Testis (tissue), 2 donors: ENCODE measurements at regions not wholly inside any gene's neighbourhood (a gene's known extent, or its start where the extent isn't known, plus 50 kb on each side); places are given as distances from the start of the nearest gene placed in this dataset.

ENCODE experiments used
- DNase-seq: peaks from one replicate; pipeline ENCODE4 v3.0.0-alpha.2; 2019
- H3K27ac ChIP-seq, 2 donors: fragments of 200-600 bp; sonication (generic); one replicate each; pipeline ENCODE4 v1.5.1; 2019
- H3K27me3 ChIP-seq: fragments of 200-600 bp; sonication (generic); one replicate; pipeline ENCODE4 v1.5.1; 2019
- H3K36me3 ChIP-seq: fragments of 200-600 bp; sonication (generic); one replicate; pipeline ENCODE4 v1.5.1; 2017; ENCODE audit warnings: low read depth; ENCODE audit errors: missing control alignments
- H3K4me1 ChIP-seq: fragments of 200-600 bp; sonication (generic); one replicate; pipeline ENCODE4 v1.5.1; 2019
- H3K4me3 ChIP-seq, 2 donors: fragments of 200-600 bp; sonication (generic); one replicate each; pipeline ENCODE4 v1.5.1; 2017 to 2019
- H3K9me3 ChIP-seq: fragments of 200-600 bp; sonication (generic); one replicate; pipeline ENCODE4 v1.5.1; 2017
- CTCF ChIP-seq, 3 experiments: fragments of 450-650 bp in 2 of 3; fragments of 200-600 bp in 1 of 3; sonication (generic) in 1 of 3; IDR thresholded peaks; one replicate each; pipeline ENCODE4 v1.5.1; 2016 to 2019; ENCODE audit warnings: antibody characterized with exemption in 3 of 3, mild to moderate bottlenecking in 2 of 3, moderate library complexity in 1 of 3
- POLR2A ChIP-seq: fragments of 450-650 bp; IDR thresholded peaks from one replicate; pipeline ENCODE4 v1.6.1; 2017; ENCODE audit warnings: antibody characterized with exemption, mild to moderate bottlenecking, moderate library complexity
- WGBS, 2 donors: methylation state at CpG; one replicate each; pipeline ENCODE4 v1.1.5; 2018; 5-methylcytosine and 5-hydroxymethylcytosine counted together
- intact Hi-C: fragments of 100-400 bp; cut with DNase I; formaldehyde crosslinking; loops from one replicate; pipeline ENCODE4 v1.15.1; 2023; ENCODE audit warnings: low total_unique reads

- Histone ChIP-seq H3K9me3 (no peaks in the 10 kb centered on the region), H3K4me3 (no peak overlapping the region), H3K27me3 (no peaks in the 10 kb centered on the region), H3K36me3 (no peaks in the 10 kb centered on the region), H3K27ac (no peak overlapping the region), H3K4me1 (no peaks in the 10 kb centered on the region)
- intact Hi-C loops: no loop called here
- no peak for DNase-seq
- TF ChIP-seq POLR2A (no peak), CTCF (IDR thresholded peaks at IDR 0.05) (no peak)
- WGBS, 2 donors: 58 to 67% methylated on average over 3 of the region's 3 CpGs
Observed at GRCh38 chr1:224873434-224874369, 55.8 kb upstream of the DNAH14 start.

GRCh38 chr1:224874775-224875174 is 54.7 kb upstream of the DNAH14 start:
- no peaks in the 10 kb centered on the region for H3K9me3 ChIP-seq
- TF ChIP-seq POLR2A (no peak), CTCF (IDR thresholded peaks at IDR 0.05) (no peak)
- no peak for DNase-seq
- WGBS, 2 donors: 59 to 64% methylated on average over 7 of the region's 7 CpGs
- H3K27me3 ChIP-seq: no peaks in the 10 kb centered on the region
- H3K4me3 ChIP-seq: no peak overlapping the region
- intact Hi-C loops: no loop called here
- no peaks in the 10 kb centered on the region for H3K4me1 ChIP-seq
- H3K27ac ChIP-seq: no peak overlapping the region
- no peaks in the 10 kb centered on the region for H3K36me3 ChIP-seq

GRCh38 chr1:224879162-224879803 is 50.2 kb upstream of the DNAH14 start:
- TF ChIP-seq POLR2A (no peak), CTCF (IDR thresholded peaks at IDR 0.05) (no peak)
- intact Hi-C loops: no loop called here
- no peaks in the 10 kb centered on the region for H3K4me1 ChIP-seq
- no peak for DNase-seq
- H3K27me3 ChIP-seq: no peaks in the 10 kb centered on the region
- H3K27ac ChIP-seq: no peak overlapping the region
- H3K9me3 ChIP-seq: no peaks in the 10 kb centered on the region
- WGBS, 2 donors: 43 to 52% methylated on average over 5 of the region's 5 CpGs
- no peak overlapping the region for H3K4me3 ChIP-seq
- no peaks in the 10 kb centered on the region for H3K36me3 ChIP-seq
